ENCODE measurements at regions not wholly inside any gene's neighbourhood (a gene's known extent, or its start where the extent isn't known, plus 50 kb on each side); places are given as distances from the start of the nearest gene placed in this dataset.
"Not testable (repeated sequence)": the region's sequence is repeated elsewhere in the genome, so short reads cannot be mapped to it uniquely, and the experiment has no call there.

GRCh38 chr5:96319981-96320739 lies 112.9 kb downstream of the PCSK1 start:
- DNase-seq, result not testable (repeated sequence)

GRCh38 chr5:96318569-96319110 lies 114.4 kb downstream of the PCSK1 start:
- DNase-seq, result no peak

DNA sequence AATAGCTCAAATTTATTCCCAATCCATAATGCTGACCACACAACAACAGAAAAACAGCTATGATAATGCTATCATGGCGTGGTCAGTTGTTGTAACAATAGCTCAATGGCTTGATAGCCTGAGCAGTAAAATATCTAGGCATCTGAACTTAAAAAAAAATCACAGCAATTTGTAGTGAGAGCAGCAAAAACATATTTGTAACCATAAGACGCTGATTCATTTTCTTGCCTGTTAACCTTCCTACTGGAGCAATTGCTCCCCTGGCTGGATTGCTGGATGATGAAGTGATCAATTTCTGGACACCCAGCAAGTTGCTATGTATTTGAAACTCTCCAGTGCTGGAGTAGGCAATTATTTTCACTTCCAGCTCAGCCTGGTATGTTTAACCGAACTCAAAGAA lies 115.1 kb downstream of the PCSK1 start:
- no peak for DNase-seq

- DNase-seq, result no peak
These were observed 116.6 kb downstream of the PCSK1 start for GRCh38 chr5:96316487-96316886.

- no peak for DNase-seq
These were observed 117.0 kb downstream of the PCSK1 start for GRCh38 chr5:96316017-96316416.

DNA sequence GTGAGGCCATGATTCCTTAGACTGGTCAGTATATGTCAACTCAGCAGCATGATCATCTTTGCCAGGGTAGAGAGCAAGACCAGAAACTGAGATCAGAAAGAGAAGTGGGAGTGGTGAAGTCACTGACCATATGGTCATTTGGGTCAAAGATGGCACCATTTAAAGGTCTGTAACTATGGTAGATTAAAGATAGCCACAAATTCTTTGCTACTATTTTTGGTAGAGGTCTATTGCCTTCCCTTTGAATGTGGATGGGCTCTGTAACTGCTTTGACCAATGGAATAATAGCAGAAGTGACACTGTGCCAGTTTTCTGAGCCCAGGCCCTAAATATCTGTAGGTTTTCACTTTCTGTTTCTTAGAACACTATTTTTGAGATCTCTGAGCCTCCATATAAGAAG lies 117.6 kb downstream of the PCSK1 start:
- peak; percentile 53 for DNase-seq

- no peak for DNase-seq
These were observed 120.7 kb downstream of the PCSK1 start for GRCh38 chr5:96312383-96312782.

- not testable (repeated sequence) for DNase-seq
These were observed 126.0 kb downstream of the PCSK1 start for GRCh38 chr5:96307047-96307446.

DNA sequence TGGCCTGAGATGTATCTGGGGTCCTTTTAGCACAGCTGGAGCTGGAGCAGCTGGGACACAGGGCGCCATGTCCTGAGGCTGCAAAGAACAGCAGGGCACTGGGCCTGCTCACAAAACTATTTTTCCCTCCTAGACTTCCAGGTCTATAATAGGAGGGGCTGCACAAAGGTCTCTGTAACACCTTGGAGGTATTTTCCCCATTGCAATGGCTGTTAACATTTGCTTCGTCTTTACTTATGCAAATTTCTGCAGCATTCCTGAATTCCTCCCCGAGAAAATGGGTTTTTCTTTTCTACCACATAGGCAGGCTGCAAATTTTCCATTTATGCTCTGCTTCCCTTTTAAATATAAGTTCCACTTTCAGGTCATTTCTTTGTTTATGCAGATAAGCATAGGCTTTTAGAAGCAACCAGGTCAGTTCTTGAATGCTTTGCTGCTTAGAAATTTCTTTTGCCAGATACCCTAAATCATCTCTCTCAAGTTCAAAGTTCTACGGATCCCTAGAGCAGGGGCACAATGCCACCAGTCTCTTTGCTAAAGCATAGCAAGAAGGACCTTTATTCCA lies 130.8 kb downstream of the PCSK1 start:
- no peak for DNase-seq

GRCh38 chr5:96300976-96301375 lies 132.1 kb downstream of the PCSK1 start:
- peak; percentile 85 for DNase-seq

GRCh38 chr5:96297867-96298266 lies 135.2 kb downstream of the PCSK1 start:
- peak; percentile 98 for DNase-seq

DNA sequence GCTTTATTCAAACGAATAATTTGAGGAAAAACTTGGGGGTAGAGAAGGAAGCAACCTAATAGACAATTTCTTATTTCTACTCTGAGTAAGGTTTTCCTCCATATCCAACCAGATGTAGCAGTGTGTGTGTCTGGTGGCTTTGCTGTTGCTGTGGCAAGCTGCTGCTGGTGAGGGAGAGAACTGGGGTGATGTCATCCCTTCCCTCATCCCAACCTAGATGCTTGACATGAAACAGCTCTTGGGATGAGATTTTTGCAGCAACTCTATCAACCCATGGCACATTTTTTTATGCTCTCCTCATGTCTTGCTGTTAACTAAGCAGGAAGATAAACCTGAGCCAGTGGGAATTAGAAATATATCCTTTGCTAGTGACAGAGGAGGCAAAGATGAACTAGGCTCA lies 135.8 kb downstream of the PCSK1 start:
- peak; percentile 54 for DNase-seq

DNA sequence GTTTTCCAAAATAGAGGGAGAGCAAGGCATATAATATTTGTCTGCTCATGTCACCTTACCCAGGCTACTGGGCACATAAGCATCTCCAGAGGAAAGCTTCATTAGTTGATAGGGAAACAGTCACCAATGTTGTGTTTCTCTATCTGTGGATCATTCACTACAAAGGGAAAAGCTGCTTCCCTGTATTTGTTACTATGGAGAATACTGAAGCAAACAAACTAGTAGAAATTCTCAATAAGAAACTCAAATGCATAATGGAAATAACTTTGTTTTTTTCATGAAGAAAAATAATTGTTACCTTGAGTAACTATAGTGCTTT lies 138.2 kb downstream of the PCSK1 start:
- no peak for DNase-seq

DNA sequence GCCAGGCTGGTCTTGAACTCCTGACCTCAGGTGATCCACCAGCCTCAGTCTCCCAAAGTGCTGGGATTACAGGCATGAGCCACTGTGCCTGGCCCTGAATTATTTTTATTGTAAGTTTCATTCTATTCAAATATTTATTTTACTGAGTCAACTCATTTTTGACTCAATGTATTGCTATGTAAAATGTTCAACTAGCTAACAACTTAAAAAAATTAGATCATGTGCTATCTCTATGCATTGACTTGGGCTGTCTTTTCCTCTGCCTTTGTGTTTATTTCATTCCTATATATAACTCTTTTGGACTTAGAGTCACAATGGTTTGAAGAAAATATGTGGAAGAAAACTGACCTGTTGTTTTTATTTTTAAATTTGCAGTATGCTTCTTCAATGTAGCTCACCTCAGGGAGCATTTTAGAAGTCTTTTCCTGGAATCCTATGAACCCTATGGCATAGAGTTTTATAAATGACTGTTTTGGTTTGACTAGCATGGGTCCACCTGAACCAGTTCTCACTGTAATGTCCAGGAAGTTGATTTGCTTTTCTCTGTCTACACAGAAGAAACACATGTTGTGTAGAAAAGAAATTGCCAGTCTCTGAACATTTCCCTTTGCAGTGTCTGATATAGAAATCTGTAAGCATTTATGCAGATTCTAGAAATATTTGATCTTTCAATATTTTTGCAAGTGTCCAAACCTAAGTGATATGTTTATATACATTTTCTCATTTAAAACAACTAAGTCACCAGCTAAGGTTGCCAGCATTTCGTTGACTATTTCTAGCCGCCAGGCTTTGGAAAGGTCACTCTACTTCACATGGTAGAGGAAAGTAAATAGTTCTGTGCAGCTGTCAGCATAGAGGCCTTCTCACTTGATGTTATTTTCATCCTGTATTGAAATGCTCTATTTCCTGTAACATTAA lies 138.8 kb downstream of the PCSK1 start:
- no peak for DNase-seq

DNA sequence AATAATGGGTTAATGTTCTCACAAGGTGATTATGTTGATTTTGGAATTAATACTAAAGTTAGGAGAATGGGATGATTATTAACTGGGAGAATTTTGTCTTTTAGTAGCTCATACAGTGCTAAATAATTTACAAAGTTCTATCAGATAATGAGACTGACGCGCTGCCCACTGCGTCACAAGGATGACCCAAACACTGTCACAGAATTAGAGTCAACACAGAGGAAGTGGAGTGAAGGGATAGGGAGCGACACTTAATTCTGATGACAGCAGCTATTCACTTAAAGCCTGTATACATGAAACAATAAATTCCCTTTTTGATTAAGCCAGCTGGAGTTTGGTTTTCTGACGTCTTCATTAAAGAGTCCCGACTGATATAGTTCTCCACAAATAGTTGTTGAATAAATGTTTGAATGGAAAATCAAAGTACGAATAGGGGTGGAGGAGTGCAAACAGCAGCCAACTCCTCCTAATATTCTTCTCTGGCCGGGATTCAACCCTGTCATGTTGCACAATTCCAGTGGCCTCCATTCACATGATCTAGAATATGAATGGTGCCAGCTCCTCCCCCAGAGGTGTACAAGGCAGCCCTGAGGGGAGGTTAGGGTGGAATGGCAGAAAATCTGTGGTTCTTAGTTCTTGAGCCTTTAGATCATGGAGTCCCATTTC lies 140.3 kb downstream of the PCSK1 start:
- DNase-seq, result no peak

- peak; percentile 16 for DNase-seq
These were observed 143.8 kb downstream of the PCSK1 start for GRCh38 chr5:96289287-96289686.

DNA sequence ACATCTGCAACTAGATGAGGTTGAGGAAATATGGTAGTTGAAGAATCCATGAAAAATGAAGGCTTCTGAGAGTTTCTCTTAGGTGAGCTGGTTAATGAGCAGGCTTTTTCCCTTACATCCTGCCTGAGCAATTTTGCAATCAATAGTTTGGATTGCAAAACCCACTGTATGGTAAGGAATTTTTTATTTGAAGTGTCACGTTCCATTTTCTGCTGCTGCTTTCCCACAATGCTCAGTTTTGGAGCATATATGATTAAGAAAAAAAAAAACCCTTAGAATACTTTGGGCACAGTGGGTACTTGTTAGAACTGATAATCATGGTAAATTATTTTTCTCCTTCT lies 144.2 kb downstream of the PCSK1 start:
- DNase-seq, result no peak

DNA sequence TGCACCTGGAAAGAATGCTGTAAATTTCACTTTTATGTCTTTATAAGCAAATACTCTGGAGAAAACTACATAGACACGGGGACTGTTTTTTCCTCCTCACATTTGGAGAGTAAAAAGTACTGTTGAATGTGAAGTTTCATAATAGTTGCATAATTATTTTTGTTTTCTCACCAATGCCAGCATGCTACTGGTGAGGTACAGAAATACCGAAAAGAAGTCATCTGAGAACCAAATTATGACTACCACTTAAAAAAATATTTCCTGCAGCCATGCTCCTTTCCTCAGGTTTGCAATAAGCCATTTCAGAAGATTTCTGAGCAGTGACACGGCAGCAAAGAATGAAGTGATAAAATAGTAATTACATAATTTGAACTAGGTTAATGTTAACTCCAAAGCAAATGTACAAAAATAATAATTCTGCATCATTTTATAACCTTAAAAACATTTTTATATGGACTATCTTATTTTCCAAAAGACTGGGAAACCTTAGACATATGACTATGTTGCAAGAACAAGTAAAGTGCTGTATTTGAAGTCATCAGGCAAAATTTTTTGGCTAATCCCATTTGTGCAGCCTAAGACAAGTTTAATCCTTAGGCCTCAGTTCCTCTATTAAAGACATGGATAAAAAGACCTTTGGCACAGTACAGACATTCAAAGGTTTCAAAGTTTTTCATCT lies 144.7 kb downstream of the PCSK1 start:
- no peak for DNase-seq

- DNase-seq, result no peak
These were observed 145.9 kb downstream of the PCSK1 start for GRCh38 chr5:96287136-96287535.

DNA sequence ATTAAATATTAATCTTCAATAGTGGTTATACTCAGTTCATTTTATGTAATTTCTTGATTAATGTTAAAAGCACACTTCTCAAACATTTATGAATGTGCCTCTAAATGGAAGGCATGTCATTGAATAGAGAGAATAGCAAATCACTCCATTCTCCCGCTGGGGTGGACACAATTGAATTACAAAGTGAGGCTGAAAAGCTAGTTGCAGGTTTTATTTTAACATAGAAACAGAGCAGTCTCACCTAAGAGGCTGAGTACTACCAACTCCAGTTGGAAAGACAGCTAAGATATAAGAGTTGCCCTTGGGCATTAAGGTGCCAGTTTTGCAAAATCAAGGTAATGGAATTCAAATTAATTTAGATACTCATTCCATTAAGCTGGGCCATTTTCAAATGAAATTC lies 147.2 kb downstream of the PCSK1 start:
- no peak for DNase-seq

- no peak for DNase-seq
These were observed 148.2 kb downstream of the PCSK1 start for GRCh38 chr5:96284727-96285389.

GRCh38 chr5:96283589-96283988 lies 149.5 kb downstream of the PCSK1 start:
- no peak for DNase-seq

Measured in inflammatory macrophage treated with lipopolysaccharide for 4 hours (primary cell).